CD4-positive, alpha-beta T cell treated with Interleukin-1 beta for 1 hour (primary cell): ENCODE measurements at regions not wholly inside any gene's neighbourhood (a gene's known extent, or its start where the extent isn't known, plus 50 kb on each side); places are given as distances from the start of the nearest gene placed in this dataset.
"Not testable (repeated sequence)": the region's sequence is repeated elsewhere in the genome, so short reads cannot be mapped to it uniquely, and the experiment has no call there.

Experiments
- DNase-seq, 2 donors: peaks; one replicate each; pipeline ENCODE4 v3.0.0-alpha.2; 2020 to 2022

GRCh38 chr16:66044089-66044488, 322.4 kb upstream of the CDH5 start:
- DNase-seq: no peak

- no peak for DNase-seq
Measured at GRCh38 chr16:66043326-66043725, 323.2 kb upstream of the CDH5 start.

- no peak for DNase-seq
Measured at GRCh38 chr16:66042341-66042740, 324.1 kb upstream of the CDH5 start.

- DNase-seq: no peak
Measured at GRCh38 chr16:66041907-66042306, 324.6 kb upstream of the CDH5 start.

GRCh38 chr16:66039793-66040192, 326.7 kb upstream of the CDH5 start:
- DNase-seq: no peak

GRCh38 chr16:66036793-66037715, 329.4 kb upstream of the CDH5 start:
- DNase-seq: no peak

GRCh38 chr16:66036184-66036583, 330.3 kb upstream of the CDH5 start:
- DNase-seq: no peak

GRCh38 chr16:66035096-66035495, 331.4 kb upstream of the CDH5 start:
- DNase-seq: no peak

GRCh38 chr16:66032841-66033240, 333.6 kb upstream of the CDH5 start:
- DNase-seq: no peak

GRCh38 chr16:66030036-66030435, 336.5 kb upstream of the CDH5 start:
- DNase-seq: no peak

GRCh38 chr16:66028510-66029216, 337.8 kb upstream of the CDH5 start:
- no peak for DNase-seq

- no peak for DNase-seq
Measured at GRCh38 chr16:66026787-66027330, 339.6 kb upstream of the CDH5 start.

GRCh38 chr16:66026211-66026610, 340.3 kb upstream of the CDH5 start:
- no peak for DNase-seq

- no peak for DNase-seq
Measured at GRCh38 chr16:66025751-66026150, 340.7 kb upstream of the CDH5 start.

GRCh38 chr16:66024567-66024966, 341.9 kb upstream of the CDH5 start:
- not testable (repeated sequence) for DNase-seq

GRCh38 chr16:66023481-66023880, 343.0 kb upstream of the CDH5 start:
- DNase-seq: no peak

GRCh38 chr16:66020642-66021041, 345.8 kb upstream of the CDH5 start:
- DNase-seq: no peak

- no peak for DNase-seq
Measured at GRCh38 chr16:66020046-66020445, 346.4 kb upstream of the CDH5 start.

- not testable (repeated sequence) for DNase-seq
Measured at GRCh38 chr16:66019502-66019901, 347.0 kb upstream of the CDH5 start.

GRCh38 chr16:66014221-66014620, 352.3 kb upstream of the CDH5 start:
- no peak for DNase-seq

GRCh38 chr16:66013486-66013885, 353.0 kb upstream of the CDH5 start:
- no peak for DNase-seq

GRCh38 chr16:66008136-66008535, 358.4 kb upstream of the CDH5 start:
- DNase-seq: no peak

- no peak for DNase-seq
Measured at GRCh38 chr16:66007717-66008116, 358.8 kb upstream of the CDH5 start.

- DNase-seq: no peak
Measured at GRCh38 chr16:66006485-66006884, 360.0 kb upstream of the CDH5 start.
